HG03045 (cell line): ENCODE measurements at regions not wholly inside any gene's neighbourhood (a gene's known extent, or its start where the extent isn't known, plus 50 kb on each side); places are given as distances from the start of the nearest gene placed in this dataset.

Source experiments
- ATAC-seq: cut with Tn5 transposase; IDR thresholded peaks from one replicate; pipeline ENCODE4 v1.9.1; 2021; ENCODE audit warnings: mild to moderate bottlenecking, moderate library complexity; ENCODE audit not compliant: unreplicated experiment

DNA sequence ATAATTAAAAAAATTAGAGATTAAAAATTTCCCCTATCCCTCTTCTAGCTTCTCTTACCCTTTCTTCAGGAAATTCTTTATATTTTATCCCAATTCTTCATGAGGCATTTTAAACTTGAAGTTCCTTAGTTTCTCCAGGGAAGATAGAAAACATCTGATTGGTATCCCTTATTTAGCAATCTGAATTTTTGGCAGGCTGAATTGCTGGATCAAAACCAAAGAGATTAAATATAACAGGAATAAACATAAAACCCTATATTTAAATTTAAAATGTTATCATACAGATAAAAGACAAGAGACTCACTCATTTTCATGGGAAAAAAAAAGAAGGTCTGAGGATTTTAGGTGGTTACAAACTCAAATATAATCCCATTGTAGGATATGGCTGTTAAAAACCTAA is 204.2 kb downstream of the CHRM3 start:
- no peak for ATAC-seq

DNA sequence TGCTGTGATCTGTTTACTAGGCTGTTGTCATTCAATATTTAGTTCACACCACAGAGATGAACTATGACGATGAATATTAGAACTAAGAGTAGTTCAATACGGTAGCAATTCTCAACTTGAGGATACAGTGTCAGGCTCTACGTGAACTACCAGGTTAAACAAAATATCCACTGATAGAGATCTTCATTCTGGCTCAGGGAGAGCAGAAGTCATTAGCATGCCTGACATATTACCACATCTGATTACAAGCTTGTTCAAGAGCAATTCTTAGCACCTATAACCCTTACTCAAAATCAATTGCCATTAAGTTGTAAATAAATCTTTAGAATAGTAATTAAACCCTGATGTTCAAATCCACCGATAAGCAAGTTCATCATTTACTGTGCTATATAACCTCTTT is 207.2 kb downstream of the CHRM3 start:
- ATAC-seq: no peak

DNA sequence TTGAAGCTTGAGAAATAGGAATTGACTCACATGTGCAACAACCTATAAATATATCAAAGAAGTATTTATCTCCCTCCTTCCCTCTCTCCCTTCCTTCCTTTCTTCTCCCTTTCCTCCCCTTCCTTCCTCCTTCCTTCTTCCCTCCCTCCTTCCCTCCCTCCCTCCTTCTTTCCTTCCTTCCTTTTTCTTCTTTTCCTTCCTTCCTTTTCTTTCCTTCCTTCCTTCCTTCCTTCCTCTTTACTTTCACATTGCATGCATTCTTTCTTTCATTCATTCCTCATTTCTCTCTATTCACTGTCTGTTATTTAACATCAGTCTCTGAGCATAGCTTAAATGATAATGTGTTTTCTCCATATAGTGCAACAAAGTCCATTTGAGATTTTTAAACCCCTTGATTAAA is 214.2 kb downstream of the CHRM3 start:
- no peak for ATAC-seq

DNA sequence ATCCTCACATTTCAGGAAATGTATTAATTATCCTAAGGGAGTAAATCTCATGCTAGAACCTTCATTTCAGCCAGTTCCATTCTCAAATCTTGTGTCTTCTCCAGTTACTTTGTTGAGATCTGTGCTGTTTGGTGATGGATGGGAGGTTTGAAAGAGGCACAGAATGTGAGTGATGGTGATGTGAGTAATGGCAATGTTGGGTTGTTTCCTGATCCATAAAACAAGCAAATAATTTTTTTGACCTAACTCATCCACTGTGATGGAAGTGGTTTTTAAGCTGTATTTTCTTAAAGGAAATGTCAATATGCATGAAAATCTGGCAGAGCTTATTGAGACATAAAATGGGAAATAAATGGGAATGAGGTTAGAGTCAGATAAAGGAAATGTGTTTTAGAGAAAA is 214.7 kb downstream of the CHRM3 start:
- ATAC-seq: no peak

DNA sequence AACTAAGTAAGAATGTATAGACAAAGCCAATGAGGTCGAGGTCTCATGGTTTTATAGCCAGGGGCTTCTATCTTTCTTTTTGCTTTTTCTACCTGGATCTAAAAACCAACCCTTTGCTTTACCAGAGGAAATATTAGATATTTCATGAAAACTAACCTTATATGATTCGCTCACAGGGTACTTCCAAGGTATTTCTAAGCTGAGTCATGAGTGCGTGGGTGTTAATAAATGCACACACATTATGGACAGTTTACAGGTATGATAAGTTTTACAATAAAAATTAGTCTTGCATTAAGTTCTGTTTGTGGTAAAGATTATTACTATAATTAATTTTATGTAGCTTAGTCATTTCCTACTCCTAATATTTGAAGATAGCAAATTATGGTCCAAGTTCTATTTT is 217.2 kb downstream of the CHRM3 start:
- no peak for ATAC-seq

DNA sequence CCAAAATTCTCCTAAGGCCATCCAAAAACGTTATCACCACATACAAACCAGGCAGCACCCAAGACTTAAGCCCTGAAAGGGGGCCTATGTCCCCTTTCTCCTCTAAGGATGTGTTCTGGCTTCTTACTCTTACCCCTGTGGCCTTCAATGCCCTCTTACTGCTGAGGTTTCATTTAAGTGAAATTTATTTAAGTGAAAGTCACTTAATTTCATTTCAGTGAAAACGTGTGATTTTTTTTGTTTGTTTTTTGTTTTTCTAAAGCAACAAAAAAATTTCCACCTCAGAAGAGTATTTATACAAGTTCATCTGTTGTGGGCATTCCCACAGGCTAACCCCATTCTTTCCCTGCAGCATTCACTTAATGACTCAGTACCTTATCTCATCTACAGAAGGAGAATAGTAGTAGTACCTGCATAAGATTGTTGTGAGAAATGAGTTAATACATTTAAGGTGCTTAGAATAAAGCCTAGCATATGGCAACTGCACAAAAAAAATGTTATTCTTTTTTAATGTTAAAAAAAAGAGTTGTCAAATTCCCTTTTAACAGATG is 220.6 kb downstream of the CHRM3 start:
- no peak for ATAC-seq

DNA sequence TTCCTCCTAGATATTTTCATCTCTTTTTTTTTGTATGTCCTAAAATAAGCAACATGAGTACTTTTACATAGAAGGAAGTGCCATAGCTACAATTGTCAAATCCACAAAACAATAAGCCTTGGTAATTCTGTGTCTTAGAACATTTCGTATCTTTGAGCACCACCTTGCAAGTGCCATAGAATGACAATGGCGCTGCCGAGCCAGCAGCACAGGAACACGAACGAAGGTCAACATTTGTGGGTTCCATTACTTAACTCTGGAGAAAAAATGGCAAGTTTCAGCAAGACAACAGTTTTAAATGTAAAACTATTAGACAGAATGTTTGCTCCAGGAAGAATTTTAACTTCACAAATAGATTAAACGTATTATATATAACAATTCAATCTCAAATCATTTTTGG is 222.1 kb downstream of the CHRM3 start:
- ATAC-seq: no peak

DNA sequence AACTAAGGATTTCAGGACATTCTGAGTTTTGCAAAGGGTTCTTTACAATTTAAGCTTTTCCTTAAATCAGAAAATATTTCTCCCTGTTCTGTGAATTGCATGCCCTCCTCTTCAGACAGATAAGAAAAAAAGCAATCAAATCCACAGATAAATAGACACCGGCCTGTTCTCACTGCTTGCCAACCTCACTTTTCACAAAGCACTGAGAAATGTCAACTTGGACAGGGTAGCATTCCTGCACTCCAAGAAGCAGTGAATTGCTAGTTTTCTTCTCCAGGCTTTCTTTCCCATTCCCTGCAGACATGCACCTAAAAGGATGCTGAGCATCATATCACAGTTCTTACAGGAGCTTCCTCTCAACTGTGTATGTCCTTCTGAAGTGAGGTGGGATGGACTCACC is 226.0 kb downstream of the CHRM3 start:
- no peak for ATAC-seq

DNA sequence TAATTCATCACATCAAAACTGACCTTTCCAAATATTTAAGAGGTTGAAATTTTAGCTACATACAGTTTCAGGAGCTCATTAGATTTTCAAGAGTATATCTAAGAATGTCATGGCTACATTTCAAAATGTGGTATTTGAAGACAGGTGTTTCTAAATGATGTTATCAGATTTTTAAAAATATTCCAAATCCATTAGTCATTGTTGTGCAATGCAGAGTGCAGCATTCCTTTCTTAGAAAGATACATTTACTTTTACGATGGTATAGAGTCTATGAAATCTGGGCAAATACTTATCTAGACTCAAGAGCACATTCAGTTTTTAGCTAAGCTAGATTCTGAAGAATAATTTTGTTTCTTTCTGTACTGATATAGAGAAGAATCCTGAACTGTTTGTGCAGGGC is 230.3 kb downstream of the CHRM3 start:
- ATAC-seq: no peak

DNA sequence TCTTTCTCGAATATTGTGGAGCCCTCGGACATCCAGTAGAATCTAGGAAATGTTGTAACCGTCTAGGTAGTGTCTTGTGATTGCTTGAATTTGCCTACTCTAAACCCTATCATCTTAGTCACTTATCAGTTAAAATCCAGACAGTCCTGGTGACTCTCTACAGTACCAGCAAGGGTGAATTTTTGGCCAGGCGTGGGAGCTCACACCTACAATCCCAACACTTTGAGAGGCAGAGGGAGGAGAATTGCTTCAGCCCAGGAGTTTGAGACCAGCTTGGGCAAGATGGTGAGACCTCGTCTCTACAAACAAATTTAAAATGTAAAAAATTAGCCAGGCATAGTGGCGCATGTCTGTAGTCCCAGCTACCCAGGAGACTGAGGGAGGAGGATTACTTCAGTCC is 230.9 kb downstream of the CHRM3 start:
- no peak for ATAC-seq

DNA sequence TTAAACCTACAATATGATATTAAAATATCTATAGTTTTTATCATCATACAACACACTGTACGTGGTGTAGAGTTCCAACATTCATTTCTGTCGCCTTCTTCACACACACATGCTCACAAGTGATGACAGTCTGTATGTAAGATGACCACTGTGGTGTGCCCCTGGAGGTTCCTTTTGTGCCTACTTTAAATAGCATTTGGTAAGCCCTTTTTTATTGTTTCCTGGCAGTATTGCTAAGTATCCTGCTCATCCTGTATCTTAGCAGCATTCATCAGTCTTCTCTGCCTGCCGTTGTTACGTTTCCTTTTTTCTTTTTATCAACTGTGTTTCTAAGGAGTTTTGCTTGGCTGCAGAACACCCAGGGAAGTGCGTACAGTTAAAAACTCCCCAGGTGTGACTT is 231.4 kb downstream of the CHRM3 start:
- ATAC-seq: no peak

DNA sequence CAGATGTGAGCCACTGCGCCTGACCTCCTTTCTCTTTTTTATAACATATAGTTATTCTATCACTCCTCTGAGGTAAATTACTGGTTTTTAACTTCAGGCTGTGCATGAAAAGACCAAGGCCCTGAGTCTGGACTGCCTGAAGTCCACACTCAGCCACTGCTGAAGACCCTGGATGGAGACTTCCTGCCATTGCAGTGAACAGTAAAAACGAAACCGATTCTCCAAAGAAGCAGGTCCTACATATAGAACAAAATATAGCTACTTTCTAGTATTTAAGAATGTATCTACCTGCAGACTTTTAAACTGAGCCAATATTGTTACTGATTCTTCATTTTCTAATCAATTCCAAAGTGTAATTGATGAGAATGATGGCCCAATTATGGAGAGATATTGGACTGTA is 232.8 kb downstream of the CHRM3 start:
- no peak for ATAC-seq

DNA sequence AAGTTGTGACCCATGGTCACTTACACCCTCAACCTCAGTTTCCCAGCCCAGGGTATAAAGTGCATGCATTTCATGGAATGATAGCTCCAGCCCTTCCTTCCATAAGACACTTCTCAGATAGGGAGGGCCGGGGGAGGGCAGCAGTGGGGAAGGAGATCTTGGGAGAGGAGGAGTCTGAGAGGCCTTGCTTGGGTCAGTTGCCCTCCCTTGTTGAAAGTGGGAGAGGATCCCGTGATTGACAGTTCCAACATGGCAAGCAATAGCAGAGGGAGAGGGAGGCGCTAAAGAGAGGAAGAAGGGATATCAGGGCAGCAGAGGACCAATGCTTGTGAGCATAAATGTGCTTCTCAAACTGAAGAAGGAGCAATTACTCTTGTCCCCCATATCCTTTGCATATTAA is 244.4 kb downstream of the CHRM3 start:
- no peak for ATAC-seq

DNA sequence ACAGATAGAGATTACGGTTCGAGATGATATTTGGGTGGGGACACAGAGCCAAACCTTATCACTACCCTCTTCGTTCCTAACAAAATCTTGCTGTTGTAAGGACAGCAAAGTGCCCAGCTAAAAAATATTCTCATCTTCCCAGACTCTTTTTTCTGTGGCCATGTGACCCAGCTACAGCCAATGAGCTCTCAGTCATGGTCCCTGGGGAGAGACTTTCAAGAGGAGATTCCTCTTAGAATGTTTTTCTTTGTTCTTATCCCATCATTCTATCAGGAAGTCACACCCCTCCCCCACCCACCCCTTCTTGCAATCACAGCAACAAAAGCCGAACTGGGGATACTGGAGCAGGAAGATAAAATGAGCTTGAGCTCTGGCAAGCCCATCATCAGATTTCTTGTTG is 247.1 kb downstream of the CHRM3 start:
- no peak for ATAC-seq

DNA sequence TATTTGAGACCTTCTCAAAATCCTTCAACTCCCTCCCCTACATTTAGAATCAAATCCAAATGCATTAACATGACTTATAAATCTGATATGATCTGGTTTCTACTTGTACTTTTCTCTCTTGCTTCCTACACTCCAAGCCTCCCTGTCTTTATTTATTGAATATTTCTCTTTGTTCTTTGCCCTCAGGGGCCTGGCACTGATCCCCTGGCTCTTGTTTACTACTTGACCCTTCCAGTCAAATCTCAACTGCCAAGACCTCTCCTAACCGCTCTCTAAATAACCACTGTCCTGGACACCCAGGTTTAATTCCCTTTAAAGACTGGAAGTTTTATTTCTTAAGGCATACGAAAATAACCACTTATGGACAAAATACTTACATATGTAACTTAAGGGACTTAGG is 248.9 kb downstream of the CHRM3 start:
- ATAC-seq: no peak

DNA sequence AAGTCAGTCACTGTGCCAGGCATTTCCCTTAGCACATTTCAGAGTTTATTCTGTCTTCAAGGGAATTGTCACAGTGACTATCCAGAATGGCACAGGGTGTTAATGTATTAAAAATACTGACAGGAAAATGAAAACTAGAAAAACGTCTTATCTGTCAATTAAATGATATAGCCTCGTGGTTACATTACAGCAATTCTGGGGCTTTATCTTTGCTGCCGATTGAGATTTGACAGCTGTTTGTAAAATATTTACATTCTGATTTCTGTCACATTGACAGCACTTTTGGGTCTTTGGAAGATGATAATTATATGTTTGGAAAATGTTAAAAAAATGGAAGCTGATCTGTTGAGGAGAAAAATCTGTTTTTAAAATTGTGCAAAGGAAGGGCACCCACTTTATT is 250.0 kb downstream of the CHRM3 start:
- no peak for ATAC-seq

DNA sequence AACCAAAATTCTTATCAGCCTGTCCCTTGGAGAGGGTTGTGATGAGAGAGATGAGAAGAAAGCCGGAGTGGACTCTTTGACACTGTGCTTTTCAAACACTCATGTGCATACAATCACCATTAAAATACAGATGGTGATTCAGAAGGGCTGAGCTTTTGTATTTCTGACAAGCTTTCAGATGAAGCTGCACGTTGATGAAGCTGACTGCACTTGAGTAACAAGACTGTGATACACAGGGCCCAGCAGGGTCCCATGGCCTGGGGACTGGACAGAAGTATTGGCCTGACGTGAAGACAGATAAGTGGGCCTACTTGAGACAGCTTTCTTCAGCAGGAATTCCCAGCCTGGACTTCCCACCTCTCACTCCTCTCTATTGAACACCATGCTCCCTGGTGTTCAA is 258.2 kb downstream of the CHRM3 start:
- ATAC-seq: no peak

DNA sequence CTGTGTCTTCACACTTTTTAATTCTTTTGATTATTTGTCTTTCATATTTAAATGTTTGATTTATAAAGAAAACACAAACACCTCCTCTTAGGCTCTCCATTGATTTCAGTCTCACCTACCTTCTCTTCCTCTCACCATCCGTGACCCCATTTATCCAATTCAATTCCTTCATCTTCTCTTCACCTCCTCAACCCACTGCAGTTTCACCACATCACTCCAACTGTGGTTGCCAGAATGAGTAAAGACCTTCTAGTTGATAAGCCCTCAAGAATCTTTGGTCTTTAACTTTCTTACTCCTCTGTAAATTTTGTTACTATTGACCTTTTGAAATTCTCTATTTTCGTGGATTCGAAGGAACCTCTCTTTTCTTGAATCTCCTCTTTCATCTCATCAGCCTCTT is 260.7 kb downstream of the CHRM3 start:
- ATAC-seq: no peak

DNA sequence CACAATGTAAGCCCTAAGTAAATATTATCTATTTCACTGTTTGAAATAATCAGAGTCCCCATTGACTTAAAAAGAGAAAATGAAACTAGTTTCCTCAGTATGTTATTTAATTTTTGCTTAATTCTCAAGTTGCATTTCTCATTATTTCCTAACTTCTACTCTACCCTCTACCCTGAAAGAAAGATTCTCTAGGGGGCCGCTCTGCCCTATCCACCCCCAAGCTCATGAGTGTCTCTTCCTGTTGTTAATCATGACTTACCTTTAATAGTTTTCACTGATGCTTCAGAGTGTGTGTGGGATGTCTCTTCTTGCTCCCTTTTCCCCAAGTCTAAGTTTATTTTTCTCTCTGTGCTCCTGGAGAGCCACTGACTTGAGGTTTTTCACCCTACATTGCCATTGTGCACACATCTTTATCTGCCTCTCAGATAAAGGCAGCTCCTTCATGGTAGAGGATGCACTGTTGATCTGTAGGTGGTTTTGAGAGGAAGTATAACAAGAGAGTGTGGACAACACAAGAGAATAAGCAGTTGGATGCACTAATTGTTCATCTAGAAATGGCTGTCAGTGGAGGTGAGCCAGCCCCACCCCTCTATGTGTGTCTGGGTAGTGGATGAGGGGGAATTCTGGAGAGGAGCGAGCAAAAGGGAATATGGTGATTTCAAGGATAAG is 261.7 kb downstream of the CHRM3 start:
- no peak for ATAC-seq

DNA sequence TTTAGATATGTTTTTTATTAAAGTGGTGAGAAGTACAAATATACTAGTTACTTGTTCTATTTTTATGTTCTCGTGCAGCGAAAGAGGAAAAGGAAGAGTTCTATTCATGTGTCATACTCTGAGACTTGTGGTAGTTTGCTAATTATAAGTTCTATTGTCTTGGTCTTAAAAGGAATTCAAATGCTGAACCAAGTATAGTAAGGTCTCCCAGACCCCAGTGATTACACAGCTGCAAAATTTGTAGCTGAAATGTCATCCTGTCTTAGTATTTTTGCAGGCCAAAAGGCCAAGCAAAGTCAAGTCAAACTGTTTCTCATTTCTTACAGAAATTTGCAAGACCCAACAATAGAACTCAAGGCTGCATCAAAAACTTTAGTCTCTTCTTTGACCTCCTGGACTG is 268.7 kb downstream of the CHRM3 start:
- ATAC-seq: no peak

DNA sequence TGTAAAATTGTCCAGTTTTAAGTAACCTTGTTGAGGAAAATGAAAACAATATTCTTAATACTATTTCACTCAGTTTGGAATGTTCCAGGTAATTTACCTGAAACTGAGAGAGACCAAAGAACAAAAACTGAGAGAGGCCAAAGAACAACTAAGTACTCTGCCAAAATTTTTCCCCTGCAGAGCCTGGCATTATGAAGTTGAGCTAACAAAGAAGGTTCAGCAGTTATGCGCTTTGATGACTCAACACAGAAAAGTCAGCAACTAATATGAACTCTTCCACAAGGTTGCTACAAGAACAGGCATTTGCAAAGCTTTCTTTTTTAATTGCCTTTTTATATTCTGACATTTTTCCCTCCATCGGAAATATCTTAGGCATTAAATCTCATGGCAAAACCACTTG is 270.9 kb downstream of the CHRM3 start:
- ATAC-seq: no peak

DNA sequence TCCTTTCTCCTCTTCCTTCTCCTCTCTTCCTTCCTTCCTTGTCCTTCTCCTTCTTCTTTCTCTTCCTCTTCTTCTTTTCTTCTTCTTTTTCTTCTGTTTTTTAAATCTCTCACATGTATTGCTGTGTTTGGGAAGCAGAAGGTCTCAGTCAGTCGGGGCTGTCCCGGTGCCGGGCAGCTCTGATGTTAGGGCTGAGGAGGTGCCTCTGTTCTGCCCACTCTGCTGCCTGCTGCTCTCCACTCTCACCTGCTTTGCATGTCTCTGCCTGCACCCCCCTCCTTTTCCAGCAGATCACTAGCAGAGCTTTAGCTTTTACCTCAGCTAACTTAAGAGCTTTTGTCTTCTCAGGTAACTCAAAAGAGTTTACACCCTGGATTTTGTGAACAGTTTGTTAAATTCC is 276.6 kb downstream of the CHRM3 start:
- ATAC-seq: no peak

DNA sequence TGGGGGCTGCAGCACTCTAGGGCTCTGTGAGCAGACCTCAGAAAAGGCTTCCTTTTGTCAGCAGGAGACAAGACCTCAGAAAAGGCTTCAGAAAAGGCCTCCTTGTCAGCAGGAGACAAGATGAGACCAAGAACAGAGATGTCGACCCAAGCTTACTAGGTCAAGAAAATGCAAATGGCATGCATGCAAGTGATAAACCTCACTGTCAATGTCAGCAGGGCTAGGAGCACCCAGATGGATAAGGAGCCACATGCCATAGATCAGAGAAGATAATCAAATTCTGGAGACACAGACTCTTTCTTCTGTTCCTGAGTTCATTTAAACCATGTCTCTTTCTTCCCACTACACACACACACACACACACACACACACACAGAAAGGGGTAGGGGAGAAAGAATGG is 285.9 kb downstream of the CHRM3 start:
- no peak for ATAC-seq
